ENCODE measurements at regions not wholly inside any gene's neighbourhood (a gene's known extent, or its start where the extent isn't known, plus 50 kb on each side); places are given as distances from the start of the nearest gene placed in this dataset.

GRCh38 chr11:80338231-80338630 is 897.4 kb upstream of the TENM4 start:
- CTCF ChIA-PET, result no interaction called here
- in situ Hi-C loops (cut with HindIII; ENCODE audit: low pct_unique_long_range_greater_than_20kb, low sequenced_read_pairs), result no loop called here
- Histone ChIP-seq H3K4me1 (ENCODE audit: control insufficient read depth, insufficient read depth, low read length) (no peaks in the 10 kb centered on the region), H3K4me3 (ENCODE audit: low read depth in 2 of 2, low read length in 2 of 2) (no peak overlapping the region), H3K27ac (ENCODE audit: low read length) (no peak overlapping the region), H3K9me3 (ENCODE audit: control insufficient read depth, insufficient read depth, low read depth, low read length) (no peaks in the 10 kb centered on the region), H3K36me3 (ENCODE audit: control insufficient read depth, insufficient read depth, low read length) (no peaks in the 10 kb centered on the region), H3K27me3 (ENCODE audit: control insufficient read depth, insufficient read depth, low read length) (no peaks in the 10 kb centered on the region)
- BruUV-seq (replicated peaks), result no TSS peak
- intact Hi-C loops (cut with micrococcal nuclease; ENCODE audit: unreplicated experiment), result no loop called here
- POLR2A ChIA-PET, result no interaction called here
- TF ChIP-seq CTCF (IDR thresholded peaks at IDR 0.05) (no peak), SIN3A (IDR thresholded peaks at IDR 0.05; ENCODE audit: borderline replicate concordance, insufficient read depth, low read depth, low read length) (no peak), TCF7L2 (IDR thresholded peaks at IDR 0.05; ENCODE audit: low read depth, low read length) (no peak), POLR2AphosphoS5 (IDR thresholded peaks at IDR 0.05; ENCODE audit: low read depth, low read length) (no peak), REST (IDR thresholded peaks at IDR 0.05; ENCODE audit: insufficient read depth in 1 of 2, low read depth in 2 of 2, low read length in 1 of 2) (no peak)
- DNase-seq (ENCODE audit: low read depth, low spot score), result no peak
- ATAC-seq, result no peak

GRCh38 chr11:80331694-80332093 is 890.9 kb upstream of the TENM4 start:
- no peak overlapping the region for H3K27ac ChIP-seq (ENCODE audit: low read length)
- ATAC-seq (no peak), DNase-seq (ENCODE audit: low read depth, low spot score) (no peak)
- in situ Hi-C loops (cut with HindIII; ENCODE audit: low pct_unique_long_range_greater_than_20kb, low sequenced_read_pairs) (no loop called here), intact Hi-C loops (cut with micrococcal nuclease; ENCODE audit: unreplicated experiment) (no loop called here)
- H3K36me3 ChIP-seq (ENCODE audit: control insufficient read depth, insufficient read depth, low read length), result no peaks in the 10 kb centered on the region
- POLR2A ChIA-PET, result no interaction called here
- no peaks in the 10 kb centered on the region for H3K9me3 ChIP-seq (ENCODE audit: control insufficient read depth, insufficient read depth, low read depth, low read length)
- CTCF ChIA-PET, result interaction anchor here (0.7 kb wide), 1 partner anchor 131 kb away, joined by 7 read pairs; no protein-coding TSS in a partner anchor
- no peaks in the 10 kb centered on the region for H3K27me3 ChIP-seq (ENCODE audit: control insufficient read depth, insufficient read depth, low read length)
- no peaks in the 10 kb centered on the region for H3K4me1 ChIP-seq (ENCODE audit: control insufficient read depth, insufficient read depth, low read length)
- TF ChIP-seq REST (IDR thresholded peaks at IDR 0.05; ENCODE audit: insufficient read depth in 1 of 2, low read depth in 2 of 2, low read length in 1 of 2) (no peak), TCF7L2 (IDR thresholded peaks at IDR 0.05; ENCODE audit: low read depth, low read length) (no peak), CTCF (IDR thresholded peaks at IDR 0.05) (no peak), POLR2AphosphoS5 (IDR thresholded peaks at IDR 0.05; ENCODE audit: low read depth, low read length) (no peak), SIN3A (IDR thresholded peaks at IDR 0.05; ENCODE audit: borderline replicate concordance, insufficient read depth, low read depth, low read length) (no peak)
- no TSS peak for BruUV-seq (replicated peaks)
- H3K4me3 ChIP-seq (ENCODE audit: low read depth in 2 of 2, low read length in 2 of 2), result no peak overlapping the region

All from Panc1 (cell line).